ENCODE measurements at regions not wholly inside any gene's neighbourhood (a gene's known extent, or its start where the extent isn't known, plus 50 kb on each side); places are given as distances from the start of the nearest gene placed in this dataset.

- Histone ChIP-seq H3K79me2 (ENCODE audit: control insufficient read depth, insufficient read depth, low read length) (no peaks in the 10 kb centered on the region), H3K4me2 (ENCODE audit: insufficient read depth, low read length) (no peak overlapping the region), H3K9me1 (ENCODE audit: control insufficient read depth, insufficient read depth, low read length) (no peaks in the 10 kb centered on the region), H2AFZ (ENCODE audit: low read depth, low read length) (no peak overlapping the region), H3K9ac (ENCODE audit: insufficient read depth in 1 of 2, low read depth in 2 of 2, low read length in 2 of 2) (no peak overlapping the region), H3K36me3 (ENCODE audit: control insufficient read depth, insufficient read depth, low read length) (no peaks in the 10 kb centered on the region), H3K9me3 (replicated peaks; ENCODE audit: control insufficient read depth, insufficient read depth, low read depth, low read length) (no peaks in the 10 kb centered on the region), H3K4me1 (replicated peaks in 1 of 2; ENCODE audit: control insufficient read depth in 2 of 2, insufficient read depth in 2 of 2, low read length in 2 of 2) (no peaks in the 10 kb centered on the region), H3K27ac (ENCODE audit: extremely low read depth, low read depth, low read length) (no peak overlapping the region), H3K27me3 (ENCODE audit: control insufficient read depth in 2 of 2, insufficient read depth in 2 of 2, low read length in 2 of 2) (no peaks in the 10 kb centered on the region), H4K20me1 (replicated peaks; ENCODE audit: control insufficient read depth, insufficient read depth, low read length) (no peaks in the 10 kb centered on the region), H3K4me3 (no peak overlapping the region)
- no TSS peak for BruUV-seq (replicated peaks)
- in situ Hi-C loops (cut with MboI) (loop anchor here (10.0 to 25.0 kb wide), 2 partner anchors 775 to 1212 kb away; no protein-coding TSS in a partner anchor), intact Hi-C loops (cut with micrococcal nuclease) (no loop called here)
- ChIA-PET POLR2A (no interaction called here), CTCF (ENCODE audit: low intra/inter-chr PET ratio) (no interaction called here)
- ATAC-seq (no peak), DNase-seq (ENCODE audit: extremely low read depth in 1 of 4, low spot score in 3 of 4) (no peak), FAIRE-seq (no peak)
- TF ChIP-seq NCOA6 (IDR thresholded peaks at IDR 0.05) (no peak), TBP (optimal IDR thresholded peaks at IDR 0.05; ENCODE audit: low read depth, low read length) (no peak), E2F1 (CRISPR knock-in tag; IDR thresholded peaks at IDR 0.05) (no peak), POLR2AphosphoS2 (IDR thresholded peaks at IDR 0.05; ENCODE audit: low read length) (no peak), ARID3A (IDR thresholded peaks at IDR 0.05; ENCODE audit: borderline replicate concordance, low read depth, low read length) (no peak), NRF1 (conservative IDR thresholded peaks at IDR 0.05 in 1 of 2, IDR thresholded peaks at IDR 0.05 in 1 of 2) (no peak), SLC30A9 (CRISPR knock-in tag; IDR thresholded peaks at IDR 0.05) (no peak), TRIM24 (IDR thresholded peaks at IDR 0.05) (no peak), MTA1 (IDR thresholded peaks at IDR 0.05; ENCODE audit: borderline replicate concordance) (no peak), ZNF699 (CRISPR knock-in tag; IDR thresholded peaks at IDR 0.05; ENCODE audit: insufficient replicate concordance) (no peak), BRD4 (IDR thresholded peaks at IDR 0.05) (no peak), ZNF12 (CRISPR knock-in tag; IDR thresholded peaks at IDR 0.05) (no peak), RBM22 (IDR thresholded peaks at IDR 0.05; ENCODE audit: low read depth, low read length, poor library complexity, severe bottlenecking) (no peak), MBD2 (IDR thresholded peaks at IDR 0.05; ENCODE audit: borderline replicate concordance, low read depth) (no peak), ILK (tag; IDR thresholded peaks at IDR 0.05; ENCODE audit: borderline replicate concordance, low read depth) (no peak), ZNF263 (CRISPR knock-in tag; IDR thresholded peaks at IDR 0.05; ENCODE audit: borderline replicate concordance) (no peak)
- TF ChIP-seq, protein P1, sequence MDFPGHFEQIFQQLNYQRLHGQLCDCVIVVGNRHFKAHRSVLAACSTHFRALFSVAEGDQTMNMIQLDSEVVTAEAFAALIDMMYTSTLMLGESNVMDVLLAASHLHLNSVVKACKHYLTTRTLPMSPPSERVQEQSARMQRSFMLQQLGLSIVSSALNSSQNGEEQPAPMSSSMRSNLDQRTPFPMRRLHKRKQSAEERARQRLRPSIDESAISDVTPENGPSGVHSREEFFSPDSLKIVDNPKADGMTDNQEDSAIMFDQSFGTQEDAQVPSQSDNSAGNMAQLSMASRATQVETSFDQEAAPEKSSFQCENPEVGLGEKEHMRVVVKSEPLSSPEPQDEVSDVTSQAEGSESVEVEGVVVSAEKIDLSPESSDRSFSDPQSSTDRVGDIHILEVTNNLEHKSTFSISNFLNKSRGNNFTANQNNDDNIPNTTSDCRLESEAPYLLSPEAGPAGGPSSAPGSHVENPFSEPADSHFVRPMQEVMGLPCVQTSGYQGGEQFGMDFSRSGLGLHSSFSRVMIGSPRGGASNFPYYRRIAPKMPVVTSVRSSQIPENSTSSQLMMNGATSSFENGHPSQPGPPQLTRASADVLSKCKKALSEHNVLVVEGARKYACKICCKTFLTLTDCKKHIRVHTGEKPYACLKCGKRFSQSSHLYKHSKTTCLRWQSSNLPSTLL (IDR thresholded peaks at IDR 0.05), result no peak
- TF ChIP-seq, protein P2, sequence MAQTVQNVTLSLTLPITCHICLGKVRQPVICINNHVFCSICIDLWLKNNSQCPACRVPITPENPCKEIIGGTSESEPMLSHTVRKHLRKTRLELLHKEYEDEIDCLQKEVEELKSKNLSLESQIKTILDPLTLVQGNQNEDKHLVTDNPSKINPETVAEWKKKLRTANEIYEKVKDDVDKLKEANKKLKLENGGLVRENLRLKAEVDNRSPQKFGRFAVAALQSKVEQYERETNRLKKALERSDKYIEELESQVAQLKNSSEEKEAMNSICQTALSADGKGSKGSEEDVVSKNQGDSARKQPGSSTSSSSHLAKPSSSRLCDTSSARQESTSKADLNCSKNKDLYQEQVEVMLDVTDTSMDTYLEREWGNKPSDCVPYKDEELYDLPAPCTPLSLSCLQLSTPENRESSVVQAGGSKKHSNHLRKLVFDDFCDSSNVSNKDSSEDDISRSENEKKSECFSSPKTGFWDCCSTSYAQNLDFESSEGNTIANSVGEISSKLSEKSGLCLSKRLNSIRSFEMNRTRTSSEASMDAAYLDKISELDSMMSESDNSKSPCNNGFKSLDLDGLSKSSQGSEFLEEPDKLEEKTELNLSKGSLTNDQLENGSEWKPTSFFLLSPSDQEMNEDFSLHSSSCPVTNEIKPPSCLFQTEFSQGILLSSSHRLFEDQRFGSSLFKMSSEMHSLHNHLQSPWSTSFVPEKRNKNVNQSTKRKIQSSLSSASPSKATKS (CRISPR knock-in tag; IDR thresholded peaks at IDR 0.05), result no peak
Measured at GRCh38 chr9:18250053-18250452, 223.9 kb upstream of the ADAMTSL1 start.

Data from K562 (cell line).